NT2/D1 (cell line): ENCODE measurements at regions not wholly inside any gene's neighbourhood (a gene's known extent, or its start where the extent isn't known, plus 50 kb on each side); places are given as distances from the start of the nearest gene placed in this dataset.

ENCODE experiments used
- SUZ12 ChIP-seq: IDR thresholded peaks from 2 replicates; pipeline ENCODE4 v1.6.1; 2011; ENCODE audit not compliant: insufficient read length, insufficient read depth; ENCODE audit errors: extremely low read depth
- ZNF274 ChIP-seq: IDR thresholded peaks from 2 replicates; pipeline ENCODE4 v1.6.1; 2011; ENCODE audit warnings: mild to moderate bottlenecking, low read depth, low read length

DNA sequence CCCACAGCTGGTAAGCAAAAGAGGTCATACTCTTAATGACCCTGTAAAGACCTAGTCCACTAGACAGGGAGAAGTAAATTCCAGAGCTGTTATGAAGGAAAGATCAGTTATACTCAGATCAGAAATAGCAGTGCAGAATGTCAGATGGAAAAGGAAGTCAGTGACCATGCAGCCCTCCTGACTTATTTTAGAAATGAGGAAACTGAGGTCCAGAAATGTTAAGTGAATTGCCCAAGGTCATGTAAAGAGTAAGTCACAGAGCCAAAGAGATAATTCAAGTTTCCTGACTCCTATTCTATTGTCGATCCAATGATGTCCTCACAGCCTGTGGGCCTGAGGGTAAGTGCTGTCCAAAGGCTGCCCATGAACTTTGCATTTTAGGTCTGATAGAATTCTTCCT, 214.9 kb upstream of the IL12B start:
- no peak for TF ChIP-seq ZNF274
- no peak for TF ChIP-seq SUZ12
